ENCODE measurements at regions not wholly inside any gene's neighbourhood (a gene's known extent, or its start where the extent isn't known, plus 50 kb on each side); places are given as distances from the start of the nearest gene placed in this dataset.

- DNase-seq (ENCODE audit: low read depth in 4 of 4, low spot score in 2 of 4), result no peak
Observed at GRCh38 chr10:71065659-71066058, 146.7 kb upstream of the UNC5B start.

GRCh38 chr10:71066600-71066999, 145.8 kb upstream of the UNC5B start:
- DNase-seq (ENCODE audit: low read depth in 4 of 4, low spot score in 2 of 4), result no peak

- no peak for DNase-seq (ENCODE audit: low read depth in 4 of 4, low spot score in 2 of 4)
Observed at GRCh38 chr10:71067098-71067740, 145.2 kb upstream of the UNC5B start.

GRCh38 chr10:71068861-71069271, 143.5 kb upstream of the UNC5B start:
- no peak for DNase-seq (ENCODE audit: low read depth in 4 of 4, low spot score in 2 of 4)

- no peak for DNase-seq (ENCODE audit: low read depth in 4 of 4, low spot score in 2 of 4)
Observed at GRCh38 chr10:71069909-71070666, 142.3 kb upstream of the UNC5B start.

- DNase-seq (ENCODE audit: low read depth in 4 of 4, low spot score in 2 of 4), result no peak
Observed at GRCh38 chr10:71070741-71071140, 141.6 kb upstream of the UNC5B start.

GRCh38 chr10:71072131-71072822, 140.1 kb upstream of the UNC5B start:
- no peak for DNase-seq (ENCODE audit: low read depth in 4 of 4, low spot score in 2 of 4)

- no peak for DNase-seq (ENCODE audit: low read depth in 4 of 4, low spot score in 2 of 4)
Observed at GRCh38 chr10:71072823-71073210, 139.6 kb upstream of the UNC5B start.

- DNase-seq (ENCODE audit: low read depth in 4 of 4, low spot score in 2 of 4), result no peak
Observed at GRCh38 chr10:71073451-71074175, 138.8 kb upstream of the UNC5B start.

GRCh38 chr10:71074176-71074755, 138.1 kb upstream of the UNC5B start:
- DNase-seq (ENCODE audit: low read depth in 4 of 4, low spot score in 2 of 4), result no peak

GRCh38 chr10:71075086-71075758, 137.1 kb upstream of the UNC5B start:
- no peak for DNase-seq (ENCODE audit: low read depth in 4 of 4, low spot score in 2 of 4)

GRCh38 chr10:71075759-71076472, 136.5 kb upstream of the UNC5B start:
- no peak for DNase-seq (ENCODE audit: low read depth in 4 of 4, low spot score in 2 of 4)

GRCh38 chr10:71076473-71077142, 135.8 kb upstream of the UNC5B start:
- DNase-seq (ENCODE audit: low read depth in 4 of 4, low spot score in 2 of 4), result no peak

- no peak for DNase-seq (ENCODE audit: low read depth in 4 of 4, low spot score in 2 of 4)
Observed at GRCh38 chr10:71077143-71077581, 135.2 kb upstream of the UNC5B start.

- DNase-seq (ENCODE audit: low read depth in 4 of 4, low spot score in 2 of 4), result no peak
Observed at GRCh38 chr10:71077796-71078453, 134.4 kb upstream of the UNC5B start.

GRCh38 chr10:71078454-71079145, 133.8 kb upstream of the UNC5B start:
- no peak for DNase-seq (ENCODE audit: low read depth in 4 of 4, low spot score in 2 of 4)

- no peak for DNase-seq (ENCODE audit: low read depth in 4 of 4, low spot score in 2 of 4)
Observed at GRCh38 chr10:71079761-71080380, 132.5 kb upstream of the UNC5B start.
